Skeletal muscle cell (primary cell): ENCODE measurements at regions not wholly inside any gene's neighbourhood (a gene's known extent, or its start where the extent isn't known, plus 50 kb on each side); places are given as distances from the start of the nearest gene placed in this dataset.

Experiments
- DNase-seq: peaks from one replicate; pipeline ENCODE4 v3.0.0-alpha.2; 2010; ENCODE audit warnings: low read depth
- H3K4me3 ChIP-seq: 2 replicates; pipeline ENCODE4 v1.5.1; 2011; ENCODE audit warnings: low read depth, mild to moderate bottlenecking, control low read depth, low read length, moderate library complexity

DNA sequence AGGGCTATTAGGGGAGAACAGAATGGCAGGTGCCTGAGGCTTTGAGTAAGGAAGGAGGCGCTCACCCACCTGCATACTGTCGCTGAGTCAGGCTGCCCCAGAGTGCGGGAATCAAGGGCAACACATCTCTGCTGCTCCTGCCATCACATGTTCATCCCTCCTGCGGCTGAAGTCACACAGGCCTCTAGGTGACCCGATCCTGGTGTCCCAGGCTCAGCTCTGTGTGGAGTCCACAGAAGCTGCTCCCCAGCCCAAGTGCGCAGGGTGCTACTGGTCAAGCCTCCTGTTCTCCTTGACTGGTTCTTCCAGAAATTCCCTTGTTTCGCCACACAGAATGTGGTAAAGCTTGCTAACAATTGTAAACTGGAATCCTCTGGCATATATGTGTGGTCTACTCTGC is 96.9 kb upstream of the IL6 start:
- DNase-seq = no peak
- H3K4me3 ChIP-seq = no peak overlapping the region

GRCh38 chr7:22629056-22629455 is 97.9 kb upstream of the IL6 start:
- no peak overlapping the region for H3K4me3 ChIP-seq
- DNase-seq = no peak

GRCh38 chr7:22628112-22628511 is 98.9 kb upstream of the IL6 start:
- DNase-seq = no peak
- no peak overlapping the region for H3K4me3 ChIP-seq

DNA sequence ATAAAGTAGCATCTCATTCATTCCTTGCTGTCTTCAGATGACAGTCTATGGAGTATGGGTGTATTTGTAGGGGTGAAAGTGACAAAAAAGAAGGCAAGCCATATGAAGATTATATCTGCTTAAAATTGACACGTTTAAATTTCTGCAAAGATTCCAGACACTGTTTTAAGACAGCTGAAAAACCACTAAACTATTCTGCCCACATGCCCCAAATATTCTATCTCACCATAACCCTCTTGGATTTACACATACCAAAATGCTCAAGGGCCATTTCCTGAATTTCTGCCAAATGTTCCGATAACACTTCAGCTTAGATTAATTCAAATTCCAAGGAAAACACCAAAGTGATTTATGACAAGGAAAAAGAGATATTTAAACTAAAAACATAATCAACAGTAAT is 99.9 kb upstream of the IL6 start:
- no peak overlapping the region for H3K4me3 ChIP-seq
- no peak for DNase-seq

DNA sequence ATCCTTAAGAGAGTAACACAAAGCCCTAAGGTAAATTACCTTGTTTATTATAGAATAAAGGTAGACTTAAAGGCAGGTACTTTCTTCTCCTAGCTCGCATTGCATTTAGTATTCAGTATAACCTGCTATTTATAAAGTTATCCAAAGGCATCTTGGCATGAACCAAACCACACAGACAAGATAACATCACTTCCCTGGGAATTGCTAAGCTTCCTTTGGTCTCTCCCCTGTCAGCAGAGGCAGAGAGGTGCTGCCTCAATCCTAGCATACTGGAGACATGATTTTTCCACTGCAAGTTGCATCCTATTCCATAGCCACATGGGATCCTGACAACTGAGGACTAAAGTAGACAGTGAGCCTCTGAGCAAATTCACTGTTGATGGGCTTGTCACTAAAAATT is 101.7 kb upstream of the IL6 start:
- DNase-seq = no peak
- H3K4me3 ChIP-seq = no peak overlapping the region

DNA sequence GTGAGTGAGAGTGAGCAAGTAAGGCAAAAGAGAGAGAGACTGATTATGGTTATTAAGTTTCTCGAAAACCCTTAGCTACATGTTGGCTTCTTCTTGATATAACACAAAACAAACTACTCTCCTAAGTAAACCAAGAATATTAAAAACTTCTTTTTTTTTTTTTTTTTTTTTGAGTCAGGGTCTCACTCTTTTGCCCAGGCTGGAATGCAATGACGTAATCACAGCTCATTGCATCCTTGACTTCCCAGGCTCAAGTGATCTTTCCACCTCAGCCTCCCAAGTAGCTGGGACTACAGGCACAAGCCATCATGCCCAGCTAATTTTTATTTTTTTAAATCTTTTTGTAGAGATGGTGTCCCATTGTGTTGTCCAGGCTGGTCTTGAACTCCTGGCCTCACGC is 102.2 kb upstream of the IL6 start:
- DNase-seq = no peak
- H3K4me3 ChIP-seq = no peak overlapping the region

GRCh38 chr7:22622116-22622785 is 104.7 kb upstream of the IL6 start:
- no peak for DNase-seq
- no peak overlapping the region for H3K4me3 ChIP-seq

DNA sequence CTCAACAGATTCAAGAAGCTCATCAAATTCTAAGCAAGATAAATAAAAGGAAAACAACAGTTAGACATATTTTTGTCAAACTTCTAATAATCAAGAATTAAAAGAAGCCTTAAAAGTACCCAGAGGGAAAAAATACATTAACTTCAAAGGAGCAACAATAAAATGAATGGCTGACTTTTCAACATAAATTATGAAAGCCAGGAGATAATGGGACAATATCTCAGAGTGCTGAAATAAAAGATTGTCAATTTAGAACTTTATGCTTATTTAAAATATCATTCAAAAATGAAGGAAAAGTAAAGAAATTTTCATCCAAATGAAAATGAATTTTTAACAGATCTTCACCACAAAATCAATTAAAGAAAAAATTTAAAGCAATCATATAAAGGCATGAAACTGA is 108.5 kb upstream of the IL6 start:
- DNase-seq = no peak
- no peak overlapping the region for H3K4me3 ChIP-seq

DNA sequence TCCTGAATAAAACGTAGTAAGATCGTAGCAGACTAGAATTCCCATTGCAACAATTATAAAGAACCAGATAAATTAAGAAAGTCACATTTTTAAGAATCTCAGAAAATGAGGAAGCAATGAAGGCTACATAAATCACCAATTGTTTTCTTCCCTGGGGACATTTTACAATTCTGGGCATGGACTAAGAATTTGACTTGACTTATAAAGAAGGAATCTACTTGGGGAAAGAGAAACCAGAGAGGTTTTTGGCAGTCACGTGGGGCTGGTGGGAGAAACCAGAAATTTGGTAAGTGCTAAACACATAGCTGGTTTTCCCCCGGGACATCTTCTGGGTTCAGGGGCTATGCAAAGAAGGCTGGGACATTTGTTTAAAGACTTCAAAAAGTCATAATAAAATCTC is 109.8 kb upstream of the IL6 start:
- no peak overlapping the region for H3K4me3 ChIP-seq
- no peak for DNase-seq

DNA sequence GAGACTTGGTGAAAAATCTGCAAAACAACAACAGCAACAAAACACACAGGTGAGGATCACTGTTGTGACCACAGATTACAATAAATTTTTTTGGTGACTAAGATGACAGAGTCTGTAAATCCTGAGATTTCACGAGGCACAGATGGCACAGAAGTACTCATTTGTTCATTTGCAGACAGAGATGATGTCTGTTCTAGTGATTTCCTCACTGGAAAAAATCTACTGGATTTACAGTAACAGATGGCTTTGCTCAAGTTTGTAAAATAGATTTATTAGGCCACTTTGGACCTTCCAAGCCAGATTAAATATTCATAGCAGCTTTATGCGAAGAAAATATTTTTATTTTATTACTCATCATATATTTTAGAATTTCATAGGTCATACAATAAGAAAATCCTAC is 113.5 kb upstream of the IL6 start:
- no peak for DNase-seq
- no peak overlapping the region for H3K4me3 ChIP-seq

GRCh38 chr7:22612776-22613175 is 112.8 kb upstream of the STEAP1B start:
- DNase-seq = no peak
- no peak overlapping the region for H3K4me3 ChIP-seq

- H3K4me3 ChIP-seq = no peak overlapping the region
- DNase-seq = no peak
Observed at GRCh38 chr7:22611758-22612079, 111.7 kb upstream of the STEAP1B start.

- H3K4me3 ChIP-seq = no peak overlapping the region
- no peak for DNase-seq
Observed at GRCh38 chr7:22610951-22611757, 111.2 kb upstream of the STEAP1B start.

DNA sequence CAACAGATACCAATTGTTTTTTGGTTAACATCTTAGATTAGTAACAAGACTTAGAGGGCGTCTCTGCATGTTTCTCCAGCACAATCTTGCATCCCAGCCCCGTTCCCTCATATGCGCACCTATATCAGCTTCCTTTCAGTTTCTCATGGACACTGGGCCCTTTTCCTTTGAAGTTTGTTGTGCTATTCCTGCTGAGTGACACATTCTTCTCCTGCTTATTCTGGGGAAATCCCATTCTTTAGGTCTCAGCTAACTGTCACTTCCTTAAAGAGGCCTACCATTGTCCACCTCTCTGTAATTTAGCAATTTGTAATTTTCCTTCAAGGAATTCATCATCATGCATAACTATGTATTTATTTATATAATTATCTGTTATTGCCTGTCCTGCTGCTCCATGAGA is 110.3 kb upstream of the STEAP1B start:
- no peak overlapping the region for H3K4me3 ChIP-seq

DNA sequence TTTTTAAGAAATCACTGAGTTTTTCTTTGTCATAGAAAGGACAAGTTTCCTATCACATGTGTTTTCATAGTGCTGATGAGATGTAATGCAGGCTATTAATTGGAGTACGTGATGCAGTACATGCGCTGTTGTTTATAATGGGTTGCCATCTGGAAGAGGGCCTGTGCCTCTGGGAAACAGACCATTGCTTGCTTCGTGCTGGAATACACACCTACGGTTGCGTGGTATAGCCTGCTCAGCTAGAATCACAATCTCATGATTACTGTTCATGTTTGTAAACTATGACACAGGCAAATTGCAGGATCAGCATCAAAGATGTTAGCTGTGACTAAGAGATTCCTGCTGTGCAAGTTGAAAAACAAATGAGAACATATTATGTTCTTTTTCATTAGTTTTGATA is 107.2 kb upstream of the STEAP1B start:
- H3K4me3 ChIP-seq = no peak overlapping the region
- no peak for DNase-seq

More for the DNA sequence above, 110.3 kb upstream of the STEAP1B start:
- no peak for DNase-seq

- H3K4me3 ChIP-seq = no peak overlapping the region
- no peak for DNase-seq
Observed at GRCh38 chr7:22604246-22604645, 104.3 kb upstream of the STEAP1B start.

- no peak overlapping the region for H3K4me3 ChIP-seq
- no peak for DNase-seq
Observed at GRCh38 chr7:22601812-22602565, 102.0 kb upstream of the STEAP1B start.

DNA sequence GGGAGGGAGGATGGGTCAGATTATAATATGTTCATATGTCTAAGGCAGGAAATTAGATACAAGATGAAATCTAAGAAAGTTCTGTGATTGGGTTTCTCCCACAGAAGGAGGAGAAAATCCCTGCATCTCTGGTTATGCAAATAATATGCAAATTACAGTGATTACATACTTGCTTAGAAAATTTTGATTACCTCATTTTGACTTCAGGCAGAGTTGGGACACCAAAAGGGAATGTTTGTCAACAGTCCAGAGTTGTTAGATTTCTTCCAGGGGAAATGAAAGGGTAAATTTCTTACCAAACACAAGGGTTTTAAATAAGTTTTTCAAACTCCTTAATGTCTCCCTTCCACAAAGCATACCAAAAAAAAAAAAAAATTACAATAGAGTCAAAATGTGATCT is 101.4 kb upstream of the STEAP1B start:
- no peak for DNase-seq
- H3K4me3 ChIP-seq = no peak overlapping the region

DNA sequence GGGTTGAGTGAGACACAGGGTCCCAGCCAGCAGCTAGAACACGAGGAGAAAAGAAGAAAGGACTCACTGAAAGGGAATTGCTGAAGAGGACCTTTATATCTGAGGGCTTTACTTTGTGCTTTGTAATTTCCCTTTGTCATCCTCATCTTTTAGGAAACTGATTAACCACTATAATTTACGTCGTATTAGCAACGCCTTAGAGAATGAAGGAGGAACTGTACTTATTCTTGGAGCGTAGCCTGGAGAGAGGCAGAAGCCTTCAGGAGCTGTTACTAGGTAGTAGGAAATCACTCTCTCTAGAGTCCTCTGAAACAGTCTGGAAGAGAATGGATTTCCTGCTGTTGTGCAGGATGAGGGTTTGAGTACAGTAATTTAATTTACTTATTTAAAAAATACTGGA is 101.0 kb upstream of the STEAP1B start:
- H3K4me3 ChIP-seq = no peak overlapping the region
- DNase-seq = no peak

DNA sequence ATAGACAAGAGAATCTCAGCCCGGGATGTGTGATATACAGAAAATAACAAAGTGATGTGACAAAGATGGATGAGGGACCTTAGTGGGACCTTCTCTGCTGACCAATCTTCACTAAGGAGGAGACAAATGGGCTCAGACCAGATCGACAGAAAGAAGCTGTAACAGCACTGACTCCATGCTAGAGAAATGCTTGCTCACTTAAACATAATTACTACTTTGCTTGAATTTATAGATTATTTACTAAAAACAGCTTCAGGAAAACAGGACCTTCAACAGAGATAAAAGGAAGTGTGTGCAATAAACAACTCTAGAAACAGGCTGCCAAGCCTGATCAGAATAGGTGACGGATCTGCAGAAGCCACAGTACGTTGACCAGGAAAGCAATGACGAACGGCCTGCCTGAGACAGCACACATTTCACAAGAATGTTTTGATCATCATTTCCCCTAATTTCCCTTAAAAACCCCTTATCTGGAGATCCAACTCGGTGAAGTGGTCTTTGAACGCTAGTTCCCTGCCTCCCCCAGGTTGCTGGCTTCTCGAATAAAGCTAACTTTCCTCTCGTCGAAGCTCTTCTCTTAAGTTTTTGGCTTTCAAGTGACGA is 98.4 kb upstream of the STEAP1B start:
- H3K4me3 ChIP-seq = no peak overlapping the region
- DNase-seq = no peak
